Stimulated activated CD4-positive, alpha-beta T cell treated with anti-CD3 and anti-CD28 coated beads, Interleukin-2, amount 100 ng/mL, for 24 hours (primary cell): ENCODE measurements at regions not wholly inside any gene's neighbourhood (a gene's known extent, or its start where the extent isn't known, plus 50 kb on each side); places are given as distances from the start of the nearest gene placed in this dataset.

Experiments used
- DNase-seq, 2 donors: peaks; one replicate each; pipeline ENCODE4 v3.0.0-alpha.2; 2020

GRCh38 chr2:153189091-153189888, 289.3 kb downstream of the RPRM start:
- DNase-seq, result no peak

GRCh38 chr2:153179808-153180207, 298.8 kb downstream of the RPRM start:
- no peak for DNase-seq

GRCh38 chr2:153169609-153170008, 309.0 kb downstream of the RPRM start:
- no peak for DNase-seq

GRCh38 chr2:153165021-153165420, 313.5 kb downstream of the RPRM start:
- DNase-seq, result no peak

DNA sequence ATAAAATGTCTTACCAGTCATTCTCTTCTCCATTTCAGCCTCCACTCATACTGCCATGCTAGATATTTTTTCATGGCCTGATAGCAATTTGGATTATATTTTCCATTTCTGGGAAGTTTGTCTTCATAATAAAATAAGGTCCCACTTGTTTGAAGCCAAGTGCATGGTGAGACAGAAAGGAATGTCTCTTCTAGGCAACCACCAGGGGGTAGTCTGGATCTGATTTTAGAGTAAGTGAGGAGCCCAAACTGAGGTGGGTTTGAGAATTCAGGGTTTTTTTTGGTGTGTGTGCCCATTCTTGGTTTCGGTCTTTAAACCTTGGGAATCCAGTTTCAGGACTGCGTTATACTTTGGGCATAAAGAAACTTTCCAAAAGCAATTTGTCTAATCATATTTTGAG, 315.5 kb downstream of the RPRM start:
- DNase-seq, result no peak

DNA sequence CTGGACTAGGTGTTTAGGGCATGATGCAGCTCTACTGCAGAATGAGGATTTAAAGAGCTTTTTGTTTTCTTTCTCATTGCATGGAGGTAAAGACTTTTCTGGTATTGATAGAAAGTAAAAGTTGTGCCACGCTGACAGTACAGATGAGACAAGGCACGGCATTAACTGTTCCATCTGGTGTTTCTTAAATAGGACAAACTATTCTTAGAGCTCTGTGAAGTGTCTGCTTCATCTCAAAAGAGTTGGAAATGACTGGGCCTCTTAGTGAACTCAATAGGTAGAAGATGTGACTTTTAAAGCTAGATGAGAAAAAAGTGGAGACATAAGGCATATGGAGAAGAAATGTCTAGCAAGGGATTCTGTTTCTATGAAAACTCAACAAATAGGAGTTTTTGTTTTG, 321.8 kb downstream of the RPRM start:
- DNase-seq, result no peak

DNA sequence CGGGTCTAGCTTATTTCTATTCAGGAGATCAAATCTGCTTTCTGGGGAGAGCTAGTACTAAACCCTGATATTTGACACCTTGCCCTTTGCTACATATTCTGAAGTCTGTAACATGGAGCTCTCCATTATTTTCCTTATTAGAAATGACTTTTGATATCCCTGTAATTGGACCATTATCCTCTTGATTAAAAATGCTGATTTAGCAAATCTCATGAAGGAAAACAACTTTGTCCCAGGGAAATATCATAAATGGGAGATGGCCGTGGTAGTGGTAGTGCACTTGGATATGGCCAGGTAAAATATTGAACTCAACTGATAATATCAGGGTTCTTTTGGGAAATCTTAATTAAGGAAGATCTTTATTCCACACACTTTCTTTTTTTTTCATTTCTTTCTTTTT, 326.5 kb downstream of the RPRM start:
- no peak for DNase-seq

DNA sequence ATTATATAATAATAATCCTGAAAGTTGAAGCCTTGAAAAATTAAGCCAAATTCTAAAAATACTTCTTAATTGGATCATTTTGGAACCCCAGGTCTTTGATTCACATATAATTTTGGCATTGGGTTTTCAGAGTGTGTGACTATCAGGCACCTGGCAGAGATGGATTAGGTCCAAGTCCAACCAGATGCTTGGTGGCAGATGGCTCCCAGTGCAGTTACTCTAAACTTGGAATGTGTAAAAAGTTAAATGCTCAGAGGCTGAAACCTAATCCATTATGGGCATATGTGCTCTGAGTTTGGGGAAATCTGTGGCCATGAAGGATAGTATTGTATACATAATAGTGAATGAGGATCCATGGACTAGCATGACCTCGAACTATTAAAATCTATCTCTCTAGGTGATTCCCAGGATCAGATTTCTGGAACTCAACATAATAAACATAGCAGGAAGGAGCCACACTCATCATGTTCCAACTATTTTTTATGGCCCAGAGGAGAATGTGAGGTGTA, 333.0 kb downstream of the RPRM start:
- no peak for DNase-seq

GRCh38 chr2:153143540-153143939, 335.0 kb downstream of the RPRM start:
- DNase-seq, result no peak

GRCh38 chr2:153140498-153140897, 338.1 kb downstream of the RPRM start:
- no peak for DNase-seq

GRCh38 chr2:153138651-153139375, 339.7 kb downstream of the RPRM start:
- DNase-seq, result no peak

- no peak for DNase-seq
Measured at GRCh38 chr2:153136216-153136615, 342.3 kb downstream of the RPRM start.

DNA sequence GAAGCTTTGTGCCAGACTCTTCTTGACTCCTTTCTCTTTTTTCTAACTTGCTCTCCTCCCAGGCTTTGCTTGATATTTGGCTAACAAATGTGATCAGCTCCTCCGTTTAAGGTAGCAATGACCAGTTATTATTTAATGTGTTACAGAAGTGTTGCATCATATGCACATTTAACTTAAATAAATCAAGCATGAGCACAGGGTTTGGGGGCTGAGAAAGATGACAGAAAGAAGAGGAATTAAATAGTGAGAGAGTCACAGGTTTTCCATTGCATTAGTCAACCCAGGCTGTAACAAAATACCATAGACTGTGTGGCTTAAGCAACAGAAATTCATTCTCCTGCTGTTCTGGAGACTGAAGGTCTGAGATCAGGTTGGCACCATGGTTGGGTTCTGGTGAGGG, 343.8 kb downstream of the RPRM start:
- no peak for DNase-seq

DNA sequence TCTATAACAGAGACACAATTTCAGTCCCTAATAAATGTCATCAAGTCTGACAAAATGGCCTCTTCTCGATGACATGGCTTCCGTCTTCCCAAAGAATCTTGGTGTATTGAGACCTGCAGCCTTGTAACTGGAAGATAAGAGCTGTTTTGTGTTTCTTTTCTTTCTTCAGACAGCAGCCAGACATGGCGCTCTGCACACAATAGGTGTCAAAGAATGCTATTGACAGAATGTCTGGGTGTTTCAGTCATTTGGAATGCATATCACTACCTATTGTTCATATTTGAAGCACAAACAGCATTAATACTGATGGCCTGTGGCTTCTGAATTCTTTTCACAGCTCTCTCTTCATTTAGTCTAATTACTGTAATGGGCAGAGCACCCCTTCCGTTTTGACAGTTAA, 344.8 kb downstream of the RPRM start:
- no peak for DNase-seq

- DNase-seq, result no peak
Measured at GRCh38 chr2:153132418-153132817, 346.1 kb downstream of the RPRM start.

GRCh38 chr2:153115141-153115540, 363.4 kb downstream of the RPRM start:
- no peak for DNase-seq

DNA sequence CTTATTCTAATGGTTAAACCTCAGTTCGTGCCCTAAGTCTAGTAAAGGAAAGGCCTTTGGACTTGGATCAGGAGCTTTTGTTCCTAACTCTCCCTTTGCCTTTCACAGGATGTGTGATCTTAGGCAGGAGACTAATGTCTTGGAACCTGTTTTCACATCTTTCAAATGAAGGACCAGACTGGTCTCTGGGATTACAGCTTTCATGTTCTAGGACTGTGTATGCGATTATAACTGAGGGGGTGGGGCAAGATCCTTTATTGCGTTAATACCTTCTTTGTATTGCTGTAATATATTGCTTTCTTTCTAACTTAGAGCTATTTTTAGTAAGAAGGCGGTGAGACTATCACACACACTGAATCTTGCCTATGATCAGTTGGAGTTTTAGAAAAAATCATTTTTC, 368.1 kb downstream of the RPRM start:
- no peak for DNase-seq

DNA sequence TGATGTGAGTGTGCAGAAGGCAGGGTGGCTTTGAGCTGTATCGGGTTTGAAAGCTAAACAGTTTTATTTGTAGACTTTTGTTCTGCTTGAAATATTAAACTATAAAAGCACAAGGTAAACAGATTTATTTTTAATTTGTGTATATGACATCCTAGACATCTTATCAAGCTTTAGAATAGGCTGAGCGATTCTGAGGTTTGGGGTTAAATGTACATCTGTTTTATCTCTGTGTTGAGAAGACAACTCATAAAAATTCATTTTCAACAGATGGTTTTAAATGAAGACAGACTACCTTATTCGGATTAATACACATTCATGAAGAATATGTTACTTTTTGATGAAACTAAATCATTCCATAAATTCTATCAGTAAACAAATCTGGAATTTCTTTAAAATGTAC, 368.8 kb downstream of the RPRM start:
- DNase-seq, result no peak

- no peak for DNase-seq
Measured at GRCh38 chr2:153106802-153107477, 371.6 kb downstream of the RPRM start.

DNA sequence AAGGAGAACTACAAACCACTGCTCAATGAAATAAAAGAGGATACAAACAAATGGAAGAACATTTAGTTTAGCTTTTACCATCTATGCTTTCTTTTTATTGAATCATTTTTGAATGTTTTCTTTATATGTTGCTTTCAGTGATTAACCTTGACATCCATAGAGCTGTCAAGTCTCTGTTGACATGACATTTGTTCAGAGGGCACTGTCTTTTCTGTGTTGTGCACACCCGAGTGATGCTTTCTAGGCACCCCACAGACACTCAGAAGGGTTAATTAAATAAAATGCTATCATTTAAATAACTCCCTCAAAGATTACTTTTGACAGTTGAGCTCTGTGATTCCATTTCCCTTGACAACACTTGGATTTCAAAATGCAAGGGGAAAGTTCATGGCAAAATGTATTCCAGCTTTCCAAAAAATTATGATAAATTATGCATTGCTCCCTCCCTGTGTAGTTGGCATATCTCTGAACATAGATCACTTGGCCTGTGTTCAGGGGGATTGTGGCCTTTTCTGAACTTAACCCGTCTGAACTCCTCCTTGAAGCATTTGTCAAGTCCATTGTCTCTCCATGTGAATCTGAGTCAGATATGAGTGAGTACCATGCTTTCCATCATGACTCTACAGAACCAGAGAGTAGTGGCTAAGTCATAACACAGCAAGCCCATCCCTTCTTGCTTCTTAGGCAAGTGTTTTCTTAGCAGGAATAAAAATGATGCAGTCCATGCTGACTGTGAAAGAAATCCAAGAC, 372.6 kb downstream of the RPRM start:
- no peak for DNase-seq

DNA sequence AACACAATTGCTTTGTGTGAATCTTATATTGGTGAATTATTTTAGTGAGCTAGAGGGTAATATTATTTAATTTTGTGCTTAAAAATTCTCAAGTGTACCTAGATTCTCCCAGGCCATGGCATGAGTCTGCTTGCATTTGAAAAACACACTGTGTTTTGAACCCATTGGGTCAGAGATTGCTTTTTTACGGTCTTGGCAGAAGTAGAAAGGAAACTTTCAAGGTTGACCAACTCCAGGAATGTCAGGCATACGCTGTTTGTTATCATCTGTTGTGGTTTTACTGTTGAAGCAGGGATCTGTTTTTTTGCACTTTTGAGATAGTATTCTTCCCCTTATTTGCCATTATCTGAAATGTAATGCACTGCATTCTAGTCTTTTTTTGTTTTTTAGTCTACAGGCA, 377.4 kb downstream of the RPRM start:
- DNase-seq, result no peak

GRCh38 chr2:153100151-153100550, 378.4 kb downstream of the RPRM start:
- DNase-seq, result no peak

GRCh38 chr2:153098073-153098472, 379.7 kb downstream of the ARL6IP6 start:
- no peak for DNase-seq
